ENCODE measurements at regions not wholly inside any gene's neighbourhood (a gene's known extent, or its start where the extent isn't known, plus 50 kb on each side); places are given as distances from the start of the nearest gene placed in this dataset.

DNA sequence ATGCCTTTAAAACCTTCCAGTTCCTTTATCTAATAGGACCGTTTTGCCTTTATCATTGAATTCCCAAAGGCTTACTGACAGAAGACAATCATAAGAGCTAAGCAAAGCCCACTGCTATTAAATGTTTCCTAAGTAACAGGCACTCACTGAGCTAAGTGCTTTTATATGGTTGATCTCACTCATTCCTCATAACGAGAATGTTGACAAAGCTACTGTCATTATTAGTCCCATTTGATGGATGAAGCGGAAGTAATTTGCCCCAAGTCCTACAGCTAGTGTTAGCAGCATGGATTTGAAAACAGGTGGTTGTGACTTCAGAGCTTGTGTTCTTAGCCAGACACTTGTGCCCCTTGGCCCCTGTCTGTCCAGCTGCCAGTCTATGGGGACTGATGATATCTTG is 134.8 kb upstream of the SERPINE2 start:
- BruUV-seq (replicated peaks), result no TSS peak
- intact Hi-C loops (cut with micrococcal nuclease; ENCODE audit: unreplicated experiment), result no loop called here

DNA sequence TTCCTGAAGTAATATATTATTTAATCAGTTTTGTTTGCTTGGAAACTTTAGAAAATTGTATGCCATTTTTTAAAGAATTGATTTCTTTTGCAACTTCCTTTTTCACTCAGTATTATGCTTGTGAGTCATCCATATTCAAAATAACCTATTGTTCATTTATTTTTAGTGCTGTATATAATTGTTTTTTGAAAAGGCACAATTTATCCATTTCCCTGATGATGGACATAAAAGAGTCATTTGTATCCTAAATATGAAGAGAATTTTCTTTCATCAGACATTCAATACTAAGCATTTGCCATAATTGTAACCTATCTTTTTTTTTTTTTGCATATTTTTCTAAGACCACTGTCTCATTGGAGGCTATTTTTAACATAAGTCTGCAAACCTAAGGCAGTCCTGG is 134.1 kb upstream of the SERPINE2 start:
- Histone ChIP-seq H3K79me2 (ENCODE audit: insufficient read depth, low read depth, low read length) (no peaks in the 10 kb centered on the region), H3K36me3 (ENCODE audit: insufficient read depth, low read length) (no peaks in the 10 kb centered on the region), H2AFZ (ENCODE audit: low read length) (no peak overlapping the region), H3K4me2 (ENCODE audit: low read length) (no peak overlapping the region), H3K4me1 (ENCODE audit: insufficient read depth, low read length, poor library complexity, severe bottlenecking) (no peaks in the 10 kb centered on the region), H3K9me2 (ENCODE audit: insufficient read depth, low read length) (no peaks in the 10 kb centered on the region), H4K20me1 (ENCODE audit: insufficient read depth, low read length) (no peaks in the 10 kb centered on the region), H3K4me3 (ENCODE audit: low read depth, low read length, poor library complexity, severe bottlenecking) (no peak overlapping the region), H3K27ac (ENCODE audit: low read depth, low read length, poor library complexity, severe bottlenecking) (no peak overlapping the region), H3K9me3 (ENCODE audit: low read length) (no peaks in the 10 kb centered on the region)
- ChIA-PET CTCF (ENCODE audit: unreplicated experiment) (no interaction called here), POLR2A (interaction anchor here (0.7 kb wide), 1 partner anchor 86 kb away, joined by 4 read pairs; no protein-coding TSS in a partner anchor)
- BruUV-seq (replicated peaks), result no TSS peak
- intact Hi-C loops (cut with micrococcal nuclease; ENCODE audit: unreplicated experiment), result no loop called here
- DNase-seq (ENCODE audit: low spot score), result no peak
- TF ChIP-seq EZH2phosphoT487 (IDR thresholded peaks at IDR 0.05; ENCODE audit: borderline replicate concordance, low read depth, low read length), result no peak
- TF ChIP-seq, protein P1, sequence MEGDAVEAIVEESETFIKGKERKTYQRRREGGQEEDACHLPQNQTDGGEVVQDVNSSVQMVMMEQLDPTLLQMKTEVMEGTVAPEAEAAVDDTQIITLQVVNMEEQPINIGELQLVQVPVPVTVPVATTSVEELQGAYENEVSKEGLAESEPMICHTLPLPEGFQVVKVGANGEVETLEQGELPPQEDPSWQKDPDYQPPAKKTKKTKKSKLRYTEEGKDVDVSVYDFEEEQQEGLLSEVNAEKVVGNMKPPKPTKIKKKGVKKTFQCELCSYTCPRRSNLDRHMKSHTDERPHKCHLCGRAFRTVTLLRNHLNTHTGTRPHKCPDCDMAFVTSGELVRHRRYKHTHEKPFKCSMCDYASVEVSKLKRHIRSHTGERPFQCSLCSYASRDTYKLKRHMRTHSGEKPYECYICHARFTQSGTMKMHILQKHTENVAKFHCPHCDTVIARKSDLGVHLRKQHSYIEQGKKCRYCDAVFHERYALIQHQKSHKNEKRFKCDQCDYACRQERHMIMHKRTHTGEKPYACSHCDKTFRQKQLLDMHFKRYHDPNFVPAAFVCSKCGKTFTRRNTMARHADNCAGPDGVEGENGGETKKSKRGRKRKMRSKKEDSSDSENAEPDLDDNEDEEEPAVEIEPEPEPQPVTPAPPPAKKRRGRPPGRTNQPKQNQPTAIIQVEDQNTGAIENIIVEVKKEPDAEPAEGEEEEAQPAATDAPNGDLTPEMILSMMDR (conservative IDR thresholded peaks at IDR 0.05; ENCODE audit: low read length), result no peak

More for the DNA sequence above, 134.8 kb upstream of the SERPINE2 start:
- H3K4me1 ChIP-seq (ENCODE audit: insufficient read depth, low read length, poor library complexity, severe bottlenecking), result no peaks in the 10 kb centered on the region
- ChIA-PET CTCF (ENCODE audit: unreplicated experiment) (no interaction called here), POLR2A (interaction anchor here (0.7 kb wide), 1 partner anchor 85 kb away, joined by 4 read pairs; no protein-coding TSS in a partner anchor)
- no peak overlapping the region for H3K4me3 ChIP-seq (ENCODE audit: low read depth, low read length, poor library complexity, severe bottlenecking)
- H3K4me2 ChIP-seq (ENCODE audit: low read length), result no peak overlapping the region
- no peaks in the 10 kb centered on the region for H3K9me3 ChIP-seq (ENCODE audit: low read length)
- no peak overlapping the region for H2AFZ ChIP-seq (ENCODE audit: low read length)
- no peak for DNase-seq (ENCODE audit: low spot score)
- H3K79me2 ChIP-seq (ENCODE audit: insufficient read depth, low read depth, low read length), result no peaks in the 10 kb centered on the region
- no peaks in the 10 kb centered on the region for H3K36me3 ChIP-seq (ENCODE audit: insufficient read depth, low read length)
- H4K20me1 ChIP-seq (ENCODE audit: insufficient read depth, low read length), result no peaks in the 10 kb centered on the region
- TF ChIP-seq EZH2phosphoT487 (IDR thresholded peaks at IDR 0.05; ENCODE audit: borderline replicate concordance, low read depth, low read length), result no peak
- TF ChIP-seq, protein P1 (conservative IDR thresholded peaks at IDR 0.05; ENCODE audit: low read length), result no peak
- H3K27ac ChIP-seq (ENCODE audit: low read depth, low read length, poor library complexity, severe bottlenecking), result no peak overlapping the region
- no peaks in the 10 kb centered on the region for H3K9me2 ChIP-seq (ENCODE audit: insufficient read depth, low read length)

DNA sequence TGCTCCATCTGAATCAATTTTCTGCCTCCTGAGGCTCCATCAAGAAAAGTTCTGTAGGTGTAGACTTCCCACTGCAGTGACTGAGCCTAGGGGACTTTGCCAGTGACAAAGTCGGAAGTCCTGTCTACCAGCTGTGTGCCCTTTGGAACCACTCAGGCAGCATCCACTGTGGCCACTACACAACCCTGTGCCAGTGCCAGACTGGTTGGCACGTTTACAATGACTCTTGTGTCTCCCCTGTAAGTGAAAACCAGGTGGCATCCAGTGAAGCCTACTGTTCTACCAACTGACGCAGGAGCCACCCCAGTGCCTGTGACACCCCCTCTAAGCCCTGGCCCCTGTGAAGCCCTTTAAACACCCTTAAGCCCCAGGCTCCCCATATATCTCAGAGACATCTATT is 132.1 kb upstream of the SERPINE2 start:
- intact Hi-C loops (cut with micrococcal nuclease; ENCODE audit: unreplicated experiment), result no loop called here
- H3K4me2 ChIP-seq (ENCODE audit: low read length), result no peak overlapping the region
- no peak overlapping the region for H3K27ac ChIP-seq (ENCODE audit: low read depth, low read length, poor library complexity, severe bottlenecking)
- CTCF ChIA-PET (ENCODE audit: unreplicated experiment), result no interaction called here
- H3K9me3 ChIP-seq (ENCODE audit: low read length), result no peaks in the 10 kb centered on the region
- H3K79me2 ChIP-seq (ENCODE audit: insufficient read depth, low read depth, low read length), result no peaks in the 10 kb centered on the region
- POLR2A ChIA-PET, result no interaction called here
- no TSS peak for BruUV-seq (replicated peaks)
- TF ChIP-seq, protein P1 (conservative IDR thresholded peaks at IDR 0.05; ENCODE audit: low read length), result no peak
- TF ChIP-seq EZH2phosphoT487 (IDR thresholded peaks at IDR 0.05; ENCODE audit: borderline replicate concordance, low read depth, low read length), result no peak
- DNase-seq (ENCODE audit: low spot score), result no peak
- H3K4me3 ChIP-seq (ENCODE audit: low read depth, low read length, poor library complexity, severe bottlenecking), result no peak overlapping the region
- H4K20me1 ChIP-seq (ENCODE audit: insufficient read depth, low read length), result no peaks in the 10 kb centered on the region
- no peak overlapping the region for H2AFZ ChIP-seq (ENCODE audit: low read length)
- no peaks in the 10 kb centered on the region for H3K36me3 ChIP-seq (ENCODE audit: insufficient read depth, low read length)
- H3K9me2 ChIP-seq (ENCODE audit: insufficient read depth, low read length), result no peaks in the 10 kb centered on the region
- no peaks in the 10 kb centered on the region for H3K4me1 ChIP-seq (ENCODE audit: insufficient read depth, low read length, poor library complexity, severe bottlenecking)

All from OCI-LY7 (cell line).